CD4-positive, alpha-beta T cell treated with Interleukin-17A for 4 hours (primary cell): ENCODE measurements at regions not wholly inside any gene's neighbourhood (a gene's known extent, or its start where the extent isn't known, plus 50 kb on each side); places are given as distances from the start of the nearest gene placed in this dataset.

Source experiments
- DNase-seq: peaks from one replicate; pipeline ENCODE4 v3.0.0-alpha.2; 2020; ENCODE audit warnings: mixed read lengths

GRCh38 chr10:85250304-85250703 is 921.9 kb downstream of the CCSER2 start:
- no peak for DNase-seq

DNA sequence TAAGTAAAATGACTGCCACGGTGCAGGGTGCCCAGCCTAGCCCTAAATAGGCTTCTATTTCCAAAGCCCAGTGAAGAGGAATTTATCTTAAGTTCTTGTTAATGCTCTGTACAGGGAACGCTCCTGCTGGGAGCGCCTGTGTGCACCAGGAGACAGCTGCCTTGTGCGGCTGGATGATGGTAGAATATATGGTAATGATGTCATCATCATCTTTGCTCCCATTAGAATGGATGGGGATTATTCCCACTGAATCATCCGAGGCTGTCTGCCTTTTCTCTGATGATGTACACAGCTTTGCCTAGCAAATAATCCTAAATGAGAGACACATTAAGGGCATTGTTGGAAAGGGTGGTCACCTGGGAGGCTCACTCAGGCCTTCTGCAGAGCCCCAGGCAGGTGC is 928.1 kb downstream of the CCSER2 start:
- DNase-seq: no peak

DNA sequence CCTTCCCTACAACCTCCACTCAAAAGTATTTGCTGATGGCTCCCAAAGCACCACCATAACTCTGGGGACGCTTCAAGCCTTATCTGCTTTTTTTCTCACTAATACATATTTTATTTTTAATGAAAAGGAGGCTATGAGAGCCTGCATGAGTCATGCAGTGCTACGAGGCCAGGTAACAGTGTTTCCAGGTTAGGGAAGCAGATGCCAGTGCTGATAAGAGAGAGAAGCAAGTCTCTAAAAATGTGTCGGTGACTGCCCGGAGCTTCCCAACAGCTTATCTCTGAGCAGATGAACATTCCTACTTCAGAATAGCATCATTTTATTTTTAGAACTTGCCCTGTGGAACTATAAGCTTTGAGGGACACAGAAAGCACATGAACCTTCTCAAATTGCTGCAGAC is 931.5 kb downstream of the CCSER2 start:
- no peak for DNase-seq

DNA sequence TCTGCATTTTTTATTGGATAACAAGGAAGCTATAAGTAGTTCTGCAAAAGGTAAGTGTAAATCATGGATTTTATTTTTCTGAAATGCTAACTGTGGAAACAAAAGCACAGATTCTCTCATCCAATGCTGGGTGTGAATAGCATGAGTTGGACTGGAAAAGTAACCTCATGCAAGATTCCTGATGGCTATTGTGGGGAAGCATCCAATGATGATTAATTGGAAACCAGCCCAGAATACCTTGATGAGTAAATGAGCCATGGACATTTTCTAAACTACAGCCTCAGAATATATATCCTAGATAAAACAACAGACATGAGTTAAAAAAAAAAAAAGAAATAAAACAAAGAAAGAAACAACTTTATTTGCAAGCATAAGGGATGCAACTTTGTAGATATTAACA is 934.6 kb downstream of the CCSER2 start:
- no peak for DNase-seq

GRCh38 chr10:85265121-85265520 is 936.7 kb downstream of the CCSER2 start:
- no peak for DNase-seq

- no peak for DNase-seq
Observed at GRCh38 chr10:85266808-85267207, 938.4 kb downstream of the CCSER2 start.

- DNase-seq: no peak
Observed at GRCh38 chr10:85280014-85280413, 951.6 kb downstream of the CCSER2 start.

DNA sequence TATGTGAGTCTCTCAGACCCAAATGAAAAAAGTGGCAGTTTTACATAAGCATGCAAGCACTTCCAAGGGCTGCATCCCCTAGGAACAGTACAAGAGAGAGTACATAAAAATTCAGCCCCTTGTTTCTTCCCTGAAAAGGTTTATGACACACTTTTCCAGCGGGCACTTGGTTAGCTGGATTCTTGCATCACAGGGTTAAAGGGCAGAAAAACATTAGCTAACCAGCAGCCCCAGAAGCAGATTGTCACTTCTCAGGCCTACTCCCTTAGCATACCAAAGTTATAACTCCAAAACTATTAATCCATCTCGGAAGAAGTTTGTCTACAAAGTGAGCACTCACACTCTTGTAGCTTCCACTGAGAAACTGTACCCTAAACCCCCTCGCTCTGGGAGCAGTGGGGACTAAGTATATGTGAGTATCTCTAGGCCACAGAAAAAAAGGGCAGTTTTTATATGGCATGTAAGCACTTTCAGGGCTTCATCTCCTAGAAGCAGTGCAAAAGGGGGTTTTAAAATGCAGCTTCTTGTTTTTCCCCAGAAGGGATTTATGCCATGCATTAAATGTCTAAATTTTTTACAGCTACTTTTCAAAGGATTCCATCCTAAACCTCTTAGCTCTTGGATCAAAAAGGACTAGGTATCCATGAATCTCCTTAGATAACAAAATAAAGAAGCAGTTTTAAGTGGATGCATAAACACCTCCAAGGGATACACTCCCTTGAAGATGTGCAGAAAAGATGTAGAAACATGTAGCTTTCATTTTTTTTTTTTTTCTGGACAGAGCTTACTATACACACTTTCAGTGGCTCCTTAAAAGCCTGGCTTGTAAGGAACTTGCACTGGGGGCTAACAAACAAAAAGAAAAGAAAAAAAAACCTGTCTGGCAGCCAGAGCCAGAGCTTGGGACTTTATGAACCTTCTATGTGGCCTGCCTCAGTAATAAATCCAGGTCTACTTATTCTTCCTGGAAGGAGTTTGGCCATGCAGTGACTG is 956.7 kb downstream of the CCSER2 start:
- no peak for DNase-seq

DNA sequence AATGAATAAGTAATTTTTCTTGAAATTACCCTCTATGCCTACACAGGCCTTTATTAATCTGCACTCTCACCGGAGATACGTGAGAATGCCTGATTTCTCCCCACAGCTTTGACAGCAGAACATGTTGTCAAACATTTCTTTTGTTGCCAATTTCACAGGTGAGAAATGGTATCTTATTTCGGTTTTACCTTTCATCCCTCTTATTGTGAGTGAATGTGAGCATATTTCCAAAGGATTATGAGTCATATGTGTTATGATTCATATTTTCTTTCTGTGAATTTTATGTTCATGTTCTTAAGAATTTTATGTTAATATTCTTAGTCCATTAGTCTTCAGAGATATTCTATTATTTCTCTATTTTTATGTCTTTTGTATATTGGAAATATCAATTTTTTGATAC is 965.1 kb downstream of the CCSER2 start:
- DNase-seq: no peak

DNA sequence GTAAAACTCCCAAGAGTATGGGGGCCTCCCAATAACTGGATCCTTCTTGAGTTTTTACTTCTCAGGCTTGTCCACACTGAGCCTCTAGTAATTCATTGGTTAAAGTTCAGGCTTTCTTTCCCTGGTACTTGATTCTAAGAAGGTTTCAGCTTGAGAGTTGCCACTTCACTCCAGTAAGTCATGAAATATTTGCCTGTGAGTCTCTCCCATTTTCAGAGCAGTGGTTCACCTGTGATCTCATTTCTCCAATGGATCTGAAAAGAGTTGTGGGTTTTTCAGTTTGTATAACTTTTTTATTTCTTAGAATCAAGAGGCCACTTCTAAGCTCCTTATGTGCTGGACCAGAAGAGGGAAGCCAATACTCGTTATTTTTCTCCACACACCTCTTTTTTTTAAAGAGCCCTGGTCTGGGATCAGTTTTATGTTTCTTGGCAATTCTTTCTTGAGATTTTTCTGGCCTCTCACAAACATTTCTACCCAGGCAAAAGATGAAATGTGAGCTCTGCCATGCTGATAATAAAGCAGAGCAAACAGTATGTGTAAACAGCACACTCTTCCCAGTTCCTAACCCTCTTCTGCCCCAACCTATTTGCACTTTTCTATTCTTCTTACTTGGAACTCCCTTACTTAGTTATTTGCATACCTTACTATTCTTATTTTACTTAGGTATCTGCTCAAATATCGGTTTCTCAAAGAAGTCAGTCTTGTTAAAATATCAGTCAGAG is 983.4 kb downstream of the CCSER2 start:
- no peak for DNase-seq

- no peak for DNase-seq
Observed at GRCh38 chr10:85315657-85316056, 987.3 kb downstream of the CCSER2 start.

DNA sequence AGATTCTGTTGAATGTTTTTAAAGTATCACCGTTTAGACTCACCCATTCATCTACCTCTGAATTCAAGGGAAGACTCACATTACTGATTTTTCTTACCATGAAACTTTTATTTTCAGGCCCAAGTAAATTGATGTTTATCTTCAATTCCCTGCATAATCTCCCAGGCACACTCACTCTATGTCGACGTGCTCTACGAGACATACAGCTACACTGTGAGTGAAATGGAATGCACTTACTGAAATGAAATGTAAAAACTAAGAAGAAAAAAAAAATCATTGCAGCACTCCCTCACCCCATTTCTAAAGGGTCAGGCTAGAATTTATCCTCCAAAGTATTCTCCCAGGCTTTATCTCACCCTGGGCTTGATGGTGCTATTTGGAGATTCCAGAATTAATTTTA is 987.9 kb downstream of the CCSER2 start:
- DNase-seq: no peak

GRCh38 chr10:85317827-85318226 is 989.4 kb downstream of the CCSER2 start:
- DNase-seq: no peak

DNA sequence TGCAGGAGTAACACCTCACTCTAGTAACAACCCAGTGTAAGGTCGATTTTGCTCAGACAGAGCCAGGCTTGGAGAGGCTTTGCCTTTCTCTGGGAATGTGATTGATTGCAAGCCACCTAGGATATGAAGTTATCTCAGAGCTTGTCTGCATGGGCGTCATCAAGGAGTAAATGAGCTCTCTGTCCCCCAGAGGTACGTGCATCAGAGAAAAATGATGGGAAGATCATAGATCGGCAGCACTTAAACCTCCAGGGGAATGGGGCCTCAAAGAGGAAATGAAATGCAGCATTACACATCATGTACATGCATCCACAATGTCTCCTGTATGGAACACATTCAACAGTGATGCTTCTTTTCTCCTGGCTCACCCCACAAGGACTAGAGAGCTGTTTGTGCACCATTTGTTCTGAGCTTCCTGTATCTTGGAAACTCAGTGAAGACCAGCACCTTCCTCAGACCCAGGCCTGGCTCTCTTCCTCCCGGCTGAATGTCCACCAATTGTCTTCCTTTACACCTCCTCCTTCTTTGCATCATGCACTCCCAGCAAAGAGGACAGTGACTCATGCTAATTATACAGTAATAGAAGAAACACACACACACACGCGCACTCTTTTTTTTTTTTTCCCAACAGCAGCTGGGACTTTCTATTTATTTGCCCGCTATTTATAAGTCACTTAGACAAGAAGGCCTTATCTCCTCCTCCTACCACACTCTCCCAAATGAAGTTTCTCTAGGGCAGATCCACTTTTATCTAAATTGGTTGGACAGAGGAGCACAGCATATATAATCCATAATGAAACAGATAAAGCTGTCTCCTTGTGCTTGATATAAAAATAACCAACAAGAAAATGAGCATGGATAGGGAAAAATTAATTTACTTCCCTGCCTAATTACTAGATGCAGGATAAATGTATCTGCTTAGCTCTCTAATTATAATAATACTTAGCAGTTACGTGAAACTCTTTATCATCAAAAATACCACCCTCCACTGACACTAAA is 990.7 kb downstream of the CCSER2 start:
- no peak for DNase-seq

DNA sequence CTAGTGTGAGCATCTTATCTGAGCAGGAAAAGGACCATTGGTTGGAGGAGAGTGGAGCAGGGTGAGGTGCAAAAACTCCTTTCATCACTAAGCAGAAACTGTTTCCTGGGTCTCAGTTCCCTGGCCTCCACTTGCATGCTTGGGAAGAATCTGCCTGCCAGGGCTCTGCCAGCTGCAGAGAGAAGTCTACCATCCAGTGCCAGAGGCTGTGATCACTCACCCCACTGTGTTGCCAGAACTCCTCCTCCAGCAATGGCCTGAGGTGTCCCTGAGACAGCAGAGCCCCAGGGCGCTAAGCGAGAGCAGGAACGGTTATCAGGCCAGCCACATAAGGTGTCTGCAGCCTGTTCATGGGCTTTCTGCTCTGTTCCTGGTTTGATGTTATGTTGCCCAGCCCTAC is 991.4 kb downstream of the CCSER2 start:
- no peak for DNase-seq

DNA sequence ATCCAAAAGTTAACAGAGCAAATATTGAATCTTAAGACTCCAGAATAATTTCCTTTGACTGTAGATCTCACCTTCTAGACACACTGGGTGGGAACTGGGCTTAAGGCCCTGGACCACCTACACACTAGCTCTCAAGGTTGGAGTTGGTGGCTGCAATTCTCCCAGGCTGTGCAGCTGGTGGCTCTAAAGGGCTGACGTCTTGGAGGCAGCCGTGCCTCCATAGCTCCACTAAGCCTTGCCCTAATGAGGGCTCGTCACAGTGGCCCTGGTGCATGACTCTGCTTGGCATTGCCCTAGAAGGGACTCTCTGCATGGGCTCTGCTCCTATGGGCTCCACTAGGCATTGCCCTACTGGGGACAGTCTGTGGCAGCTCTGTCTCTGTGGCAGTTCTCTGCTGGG is 1005.2 kb downstream of the CCSER2 start:
- DNase-seq: no peak

DNA sequence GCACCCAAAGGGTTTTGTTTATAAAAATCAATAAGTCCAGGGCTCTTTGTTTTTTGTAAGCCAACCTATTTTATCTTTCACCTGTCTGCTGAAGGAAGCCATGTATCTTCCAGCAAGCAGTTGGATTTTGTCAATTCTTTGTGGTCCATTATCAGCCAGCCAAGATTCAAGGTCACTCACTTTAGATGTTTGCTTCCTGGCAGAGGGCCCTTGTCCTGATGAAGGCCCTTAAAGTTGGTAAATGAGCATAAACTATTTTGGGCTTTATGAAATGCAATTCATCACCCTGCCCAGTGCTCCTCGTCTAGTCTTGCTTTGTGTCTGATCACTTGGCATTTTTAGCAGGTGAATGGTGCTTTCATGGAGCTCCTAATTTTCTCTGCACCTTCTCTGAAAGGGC is 1004.2 kb downstream of the GRID1 start:
- DNase-seq: no peak

DNA sequence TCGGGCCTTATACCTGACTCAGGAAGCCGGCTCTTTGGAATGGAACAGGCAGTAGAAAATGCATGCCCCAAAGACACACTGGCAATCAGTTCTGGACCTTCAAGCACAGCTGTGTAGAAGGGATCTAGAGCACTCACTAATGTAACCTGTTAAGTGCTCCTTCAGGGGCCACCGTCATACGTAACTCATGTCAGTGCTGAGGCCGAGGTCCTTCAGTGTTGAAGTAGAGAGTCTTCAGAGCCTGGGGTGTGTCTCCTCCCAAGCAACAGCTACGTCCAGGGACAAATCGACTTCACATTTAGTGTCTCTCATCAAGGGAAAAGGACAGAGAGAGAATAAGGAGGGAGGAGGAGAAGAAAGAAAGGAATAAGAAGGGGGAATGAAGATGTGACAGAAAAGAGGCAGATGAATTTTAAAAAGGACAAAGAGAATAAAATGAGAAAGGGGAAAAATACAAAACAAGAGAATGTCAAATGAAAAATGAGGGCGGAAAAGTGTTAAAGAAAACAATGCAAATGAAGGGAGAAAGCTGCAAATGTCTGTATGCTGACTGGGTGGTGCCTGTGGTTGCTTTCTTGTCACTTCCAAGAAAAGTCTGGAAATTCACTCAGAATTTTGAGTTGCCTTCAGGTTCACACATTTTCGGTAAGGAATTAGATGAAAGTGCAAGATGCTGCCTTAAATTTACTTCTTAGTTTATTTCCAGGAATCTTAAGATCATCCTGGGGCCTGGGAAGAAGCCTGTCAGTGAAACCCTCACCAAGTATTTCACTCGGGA is 989.4 kb downstream of the GRID1 start:
- no peak for DNase-seq

DNA sequence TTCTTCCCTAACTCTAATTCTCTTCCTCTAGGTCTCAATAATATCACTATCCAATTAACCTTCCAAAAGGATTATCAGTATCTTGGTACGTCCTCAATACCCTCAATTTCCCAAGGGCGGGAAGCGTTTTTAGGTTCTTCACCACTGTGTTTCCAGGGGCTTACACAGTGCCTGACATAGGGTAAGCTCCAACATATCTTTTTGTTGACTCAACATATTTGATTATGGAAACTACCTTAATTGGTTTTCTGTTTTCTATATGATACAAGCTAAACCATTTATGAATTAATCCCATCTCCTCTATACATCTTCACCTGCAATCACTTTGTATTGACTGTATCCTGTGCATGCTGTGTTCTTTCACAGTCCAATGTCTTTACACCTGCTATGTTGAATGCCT is 987.3 kb downstream of the GRID1 start:
- no peak for DNase-seq

DNA sequence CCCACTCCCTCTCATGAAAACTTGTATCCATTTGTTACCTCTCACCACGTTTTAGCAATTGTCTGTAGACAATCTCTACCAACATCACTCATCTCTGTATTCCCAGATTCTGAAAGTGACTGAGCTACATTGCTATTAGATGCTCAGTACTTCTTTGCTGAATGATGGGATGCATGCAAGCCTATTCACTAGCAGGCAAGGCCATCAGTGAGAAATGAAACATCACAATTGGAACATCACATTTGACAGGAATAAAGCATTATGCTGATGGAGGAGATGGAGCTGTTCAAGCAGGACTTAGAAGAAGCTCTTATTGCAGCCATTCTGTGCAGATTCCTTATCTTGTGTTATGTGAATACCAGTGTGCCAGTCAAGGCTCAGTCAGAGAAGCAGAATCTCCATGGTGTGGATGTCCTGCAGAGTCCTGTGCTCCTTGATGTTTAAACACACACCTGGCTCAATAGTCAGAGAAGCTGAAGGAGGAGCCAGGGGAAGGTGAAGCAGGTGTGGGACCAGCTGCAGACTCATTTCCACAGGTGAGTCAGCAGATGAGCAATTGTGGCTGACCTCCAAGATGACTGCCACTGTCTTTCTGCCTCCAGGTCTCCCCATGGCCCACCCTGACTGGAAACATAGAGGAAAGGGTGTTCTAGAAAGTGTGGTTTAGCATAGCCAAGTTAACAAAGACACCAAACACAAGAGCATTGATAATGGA is 965.5 kb downstream of the GRID1 start:
- no peak for DNase-seq

- no peak for DNase-seq
Observed at GRCh38 chr10:85402541-85402940, 964.1 kb downstream of the GRID1 start.
